ENCODE measurements at regions not wholly inside any gene's neighbourhood (a gene's known extent, or its start where the extent isn't known, plus 50 kb on each side); places are given as distances from the start of the nearest gene placed in this dataset.
A peak's percentile ranks its signal among the peaks of the same experiment; 100 is the strongest.

- no peak overlapping the region for H3K18ac ChIP-seq (ENCODE audit: extremely low read depth, low read length)
- no peak overlapping the region for H4K5ac ChIP-seq (ENCODE audit: insufficient read length, low read depth, low read length)
- H3K9me3 ChIP-seq (ENCODE audit: insufficient read depth in 2 of 2, low read depth in 1 of 2, low read length in 1 of 2), result peaks cover 7 to 10% of the 10 kb centered on the region in 2 experiments; a peak in 3 of 4 replicates
- no peak overlapping the region for H2BK15ac ChIP-seq (ENCODE audit: low read length)
- H4K8ac ChIP-seq (ENCODE audit: extremely low read depth, insufficient read depth, low read length), result no peak overlapping the region
- no peak overlapping the region for H2AK5ac ChIP-seq (ENCODE audit: low read depth, low read length)
- no peak overlapping the region for H2BK20ac ChIP-seq (ENCODE audit: low read length)
- H3K56ac ChIP-seq (replicated peaks; ENCODE audit: insufficient read length, low read depth, low read length), result no peak overlapping the region
- no peak overlapping the region for H3K4me2 ChIP-seq (ENCODE audit: insufficient read depth in 1 of 2, low read depth in 2 of 2, low read length in 2 of 2)
- 29% methylated on average over 15 of the region's 15 CpGs; no CpG with 5 or more reads in 1 of the 2 experiments for WGBS, 2 experiments (ENCODE audit: extremely low coverage in 1 of 2, insufficient coverage in 1 of 2, insufficient read length in 1 of 2, insufficient replicate concordance in 2 of 2, low coverage in 1 of 2, low lambda C conversion rate in 2 of 2, missing lambda C conversion rate in 1 of 2)
- DNase-seq (ENCODE audit: low read depth in 1 of 2, low spot score in 2 of 2), result peak; percentile 87 to 93
- H3K4me1 ChIP-seq (replicated peaks in 1 of 4; ENCODE audit: control insufficient read depth in 3 of 4, insufficient read depth in 4 of 4, low read length in 3 of 4), result no peaks in the 10 kb centered on the region
- no peak overlapping the region for H2BK5ac ChIP-seq (ENCODE audit: low read depth, low read length)
- H3K14ac ChIP-seq (ENCODE audit: insufficient read length), result no peak overlapping the region
- no peak for TF ChIP-seq MAX (IDR thresholded peaks at IDR 0.05)
- peak; percentile 79 to 96 (median 81) for TF ChIP-seq CTCF (IDR thresholded peaks at IDR 0.05; ENCODE audit: control extremely low read depth in 1 of 3, insufficient read depth in 1 of 3, low read depth in 1 of 3, low read length in 3 of 3)
- no peak for TF ChIP-seq EP300 (IDR thresholded peaks at IDR 0.05; ENCODE audit: borderline replicate concordance in 1 of 2, low read depth in 2 of 2, low read length in 2 of 2)
- TF ChIP-seq TEAD4 (IDR thresholded peaks at IDR 0.05; ENCODE audit: low read depth, low read length), result peak; percentile 45; the same call in 1 of the 2 replicates
- TF ChIP-seq KDM4A (IDR thresholded peaks at IDR 0.05; ENCODE audit: low read depth, low read length, severe bottlenecking), result no peak
- TF ChIP-seq TCF12 (IDR thresholded peaks at IDR 0.05; ENCODE audit: low read depth, low read length), result no peak
- peak; percentile 99 for TF ChIP-seq RAD21 (IDR thresholded peaks at IDR 0.05 in 1 of 2, conservative IDR thresholded peaks at IDR 0.05 in 1 of 2; ENCODE audit: low read depth in 2 of 2, low read length in 2 of 2)
- H3K36me3 ChIP-seq (ENCODE audit: control insufficient read depth in 2 of 4, insufficient read depth in 4 of 4, low read length in 3 of 4), result no peaks in the 10 kb centered on the region
- no peak overlapping the region for H3K4ac ChIP-seq (replicated peaks; ENCODE audit: insufficient read length, low read depth, low read length)
- H4K91ac ChIP-seq (replicated peaks; ENCODE audit: insufficient read length, low read length), result no peak overlapping the region
- H4K20me1 ChIP-seq (replicated peaks in 1 of 2; ENCODE audit: control insufficient read depth in 1 of 2, insufficient read depth in 2 of 2, low read length in 2 of 2), result no peaks in the 10 kb centered on the region
- H2AFZ ChIP-seq (ENCODE audit: low read length), result no peak overlapping the region
- H3K79me2 ChIP-seq (ENCODE audit: control insufficient read depth in 1 of 2, insufficient read depth in 2 of 2, low read length in 2 of 2), result no peaks in the 10 kb centered on the region
- no peak overlapping the region for H3K23ac ChIP-seq (ENCODE audit: insufficient read length)
- H3K27me3 ChIP-seq (replicated peaks in 1 of 4; ENCODE audit: control insufficient read depth in 3 of 4, extremely low read depth in 1 of 4, insufficient read depth in 3 of 4, low read length in 3 of 4), result no peaks in the 10 kb centered on the region
- H3K4me3 ChIP-seq (ENCODE audit: extremely low read depth in 1 of 4, insufficient read depth in 2 of 4, low read depth in 3 of 4, low read length in 4 of 4), result no peak overlapping the region
- H3K27ac ChIP-seq (ENCODE audit: low read depth, low read length), result no peak overlapping the region
- no peak overlapping the region for H2BK12ac ChIP-seq (ENCODE audit: low read depth, low read length)
- no peak overlapping the region for H2BK120ac ChIP-seq (replicated peaks; ENCODE audit: low read depth, low read length)
- ChIA-PET CTCF (ENCODE audit: partially characterized antibody) (interaction anchor here (0.5 to 4.9 kb wide), 39 partner anchors 10 to 1449 kb away, joined by 3 to 45 read pairs (median 3); no protein-coding TSS in a partner anchor), POLR2A (ENCODE audit: partially characterized antibody) (no interaction called here)
- no peak overlapping the region for H3K9ac ChIP-seq (replicated peaks in 1 of 4; ENCODE audit: extremely low read depth in 1 of 4, low read depth in 3 of 4, low read length in 3 of 4)
- no peaks in the 10 kb centered on the region for H3K79me1 ChIP-seq (ENCODE audit: low read depth, low read length)
- H3K23me2 ChIP-seq (ENCODE audit: low read depth, low read length), result no peaks in the 10 kb centered on the region
- peak; percentile 97 for FAIRE-seq
These were observed 851.0 kb downstream of the RAB28 start for GRCh38 chr4:12633053-12633651.
